ENCODE measurements at regions not wholly inside any gene's neighbourhood (a gene's known extent, or its start where the extent isn't known, plus 50 kb on each side); places are given as distances from the start of the nearest gene placed in this dataset.

GRCh38 chr2:34848691-34849090, 1249.6 kb upstream of the FAM98A start:
- H3K9ac ChIP-seq (ENCODE audit: low read length): no peak overlapping the region

GRCh38 chr2:34848132-34848531, 1249.0 kb upstream of the FAM98A start:
- Histone ChIP-seq H3K9me3 (ENCODE audit: control insufficient read depth, low read depth, low read length) (no peaks in the 10 kb centered on the region), H3K9ac (ENCODE audit: low read length) (no peak overlapping the region), H3K27ac (ENCODE audit: low read length) (no peak overlapping the region), H3K4me1 (ENCODE audit: control insufficient read depth, low read depth, low read length) (peaks cover 5% of the 10 kb centered on the region), H3K4me3 (ENCODE audit: low read length) (no peak overlapping the region), H3K36me3 (ENCODE audit: control insufficient read depth, low read depth, low read length) (no peaks in the 10 kb centered on the region), H3K27me3 (ENCODE audit: control insufficient read depth, insufficient read depth, low read length) (no peaks in the 10 kb centered on the region)

More at GRCh38 chr2:34848691-34849090, 1249.6 kb upstream of the FAM98A start:
- Histone ChIP-seq H3K36me3 (ENCODE audit: control insufficient read depth, low read depth, low read length) (no peaks in the 10 kb centered on the region), H3K4me1 (ENCODE audit: control insufficient read depth, low read depth, low read length) (peaks cover 5% of the 10 kb centered on the region), H3K4me3 (ENCODE audit: low read length) (no peak overlapping the region), H3K9me3 (ENCODE audit: control insufficient read depth, low read depth, low read length) (no peaks in the 10 kb centered on the region), H3K27me3 (ENCODE audit: control insufficient read depth, insufficient read depth, low read length) (no peaks in the 10 kb centered on the region), H3K27ac (ENCODE audit: low read length) (no peak overlapping the region)

GRCh38 chr2:34844629-34845028, 1245.5 kb upstream of the FAM98A start:
- no peak overlapping the region for H3K9ac ChIP-seq (ENCODE audit: low read length)
- no peaks in the 10 kb centered on the region for H3K36me3 ChIP-seq (ENCODE audit: control insufficient read depth, low read depth, low read length)
- peaks cover 5% of the 10 kb centered on the region for H3K4me1 ChIP-seq (ENCODE audit: control insufficient read depth, low read depth, low read length)
- H3K27me3 ChIP-seq (ENCODE audit: control insufficient read depth, insufficient read depth, low read length): no peaks in the 10 kb centered on the region
- H3K27ac ChIP-seq (ENCODE audit: low read length): no peak overlapping the region
- H3K4me3 ChIP-seq (ENCODE audit: low read length): no peak overlapping the region
- no peaks in the 10 kb centered on the region for H3K9me3 ChIP-seq (ENCODE audit: control insufficient read depth, low read depth, low read length)

- no peaks in the 10 kb centered on the region for H3K36me3 ChIP-seq (ENCODE audit: control insufficient read depth, low read depth, low read length)
- no peak overlapping the region for H3K9ac ChIP-seq (ENCODE audit: low read length)
- no peaks in the 10 kb centered on the region for H3K4me1 ChIP-seq (ENCODE audit: control insufficient read depth, low read depth, low read length)
- peaks cover 3% of the 10 kb centered on the region for H3K9me3 ChIP-seq (ENCODE audit: control insufficient read depth, low read depth, low read length)
- no peaks in the 10 kb centered on the region for H3K27me3 ChIP-seq (ENCODE audit: control insufficient read depth, insufficient read depth, low read length)
- H3K27ac ChIP-seq (ENCODE audit: low read length): no peak overlapping the region
- H3K4me3 ChIP-seq (ENCODE audit: low read length): no peak overlapping the region
Observed at GRCh38 chr2:34838408-34838807, 1239.3 kb upstream of the FAM98A start.

GRCh38 chr2:34836361-34836760, 1237.3 kb upstream of the FAM98A start:
- H3K9ac ChIP-seq (ENCODE audit: low read length): no peak overlapping the region
- no peaks in the 10 kb centered on the region for H3K36me3 ChIP-seq (ENCODE audit: control insufficient read depth, low read depth, low read length)
- H3K4me3 ChIP-seq (ENCODE audit: low read length): no peak overlapping the region
- H3K27ac ChIP-seq (ENCODE audit: low read length): no peak overlapping the region
- H3K27me3 ChIP-seq (ENCODE audit: control insufficient read depth, insufficient read depth, low read length): no peaks in the 10 kb centered on the region
- H3K9me3 ChIP-seq (ENCODE audit: control insufficient read depth, low read depth, low read length): peaks cover 3% of the 10 kb centered on the region
- peaks cover under 1% of the 10 kb centered on the region for H3K4me1 ChIP-seq (ENCODE audit: control insufficient read depth, low read depth, low read length)

- Histone ChIP-seq H3K4me1 (ENCODE audit: control insufficient read depth, low read depth, low read length) (peaks cover 7% of the 10 kb centered on the region), H3K36me3 (ENCODE audit: control insufficient read depth, low read depth, low read length) (no peaks in the 10 kb centered on the region), H3K9me3 (ENCODE audit: control insufficient read depth, low read depth, low read length) (no peaks in the 10 kb centered on the region), H3K27me3 (ENCODE audit: control insufficient read depth, insufficient read depth, low read length) (no peaks in the 10 kb centered on the region), H3K4me3 (ENCODE audit: low read length) (no peak overlapping the region), H3K27ac (ENCODE audit: low read length) (no peak overlapping the region), H3K9ac (ENCODE audit: low read length) (no peak overlapping the region)
Observed at GRCh38 chr2:34831096-34831495, 1232.0 kb upstream of the FAM98A start.

- Histone ChIP-seq H3K4me3 (ENCODE audit: low read length) (no peak overlapping the region), H3K4me1 (ENCODE audit: control insufficient read depth, low read depth, low read length) (peaks cover 7% of the 10 kb centered on the region), H3K27me3 (ENCODE audit: control insufficient read depth, insufficient read depth, low read length) (no peaks in the 10 kb centered on the region), H3K27ac (ENCODE audit: low read length) (no peak overlapping the region), H3K36me3 (ENCODE audit: control insufficient read depth, low read depth, low read length) (no peaks in the 10 kb centered on the region), H3K9ac (ENCODE audit: low read length) (no peak overlapping the region), H3K9me3 (ENCODE audit: control insufficient read depth, low read depth, low read length) (no peaks in the 10 kb centered on the region)
Observed at GRCh38 chr2:34828481-34828880, 1229.4 kb upstream of the FAM98A start.

- peaks cover 7% of the 10 kb centered on the region for H3K4me1 ChIP-seq (ENCODE audit: control insufficient read depth, low read depth, low read length)
Observed at GRCh38 chr2:34827398-34827797, 1228.3 kb upstream of the FAM98A start.

GRCh38 chr2:34825686-34826085, 1226.6 kb upstream of the FAM98A start:
- H3K9ac ChIP-seq (ENCODE audit: low read length): no peak overlapping the region
- H3K27me3 ChIP-seq (ENCODE audit: control insufficient read depth, insufficient read depth, low read length): no peaks in the 10 kb centered on the region
- H3K4me1 ChIP-seq (ENCODE audit: control insufficient read depth, low read depth, low read length): peaks cover under 1% of the 10 kb centered on the region
- no peaks in the 10 kb centered on the region for H3K36me3 ChIP-seq (ENCODE audit: control insufficient read depth, low read depth, low read length)
- no peaks in the 10 kb centered on the region for H3K9me3 ChIP-seq (ENCODE audit: control insufficient read depth, low read depth, low read length)
- H3K27ac ChIP-seq (ENCODE audit: low read length): no peak overlapping the region
- no peak overlapping the region for H3K4me3 ChIP-seq (ENCODE audit: low read length)

More at GRCh38 chr2:34827398-34827797, 1228.3 kb upstream of the FAM98A start:
- Histone ChIP-seq H3K9me3 (ENCODE audit: control insufficient read depth, low read depth, low read length) (no peaks in the 10 kb centered on the region), H3K27ac (ENCODE audit: low read length) (no peak overlapping the region), H3K9ac (ENCODE audit: low read length) (no peak overlapping the region), H3K4me3 (ENCODE audit: low read length) (no peak overlapping the region), H3K27me3 (ENCODE audit: control insufficient read depth, insufficient read depth, low read length) (no peaks in the 10 kb centered on the region), H3K36me3 (ENCODE audit: control insufficient read depth, low read depth, low read length) (no peaks in the 10 kb centered on the region)

GRCh38 chr2:34822616-34823015, 1223.5 kb upstream of the FAM98A start:
- no peaks in the 10 kb centered on the region for H3K36me3 ChIP-seq (ENCODE audit: control insufficient read depth, low read depth, low read length)
- no peak overlapping the region for H3K27ac ChIP-seq (ENCODE audit: low read length)
- no peaks in the 10 kb centered on the region for H3K9me3 ChIP-seq (ENCODE audit: control insufficient read depth, low read depth, low read length)
- H3K4me1 ChIP-seq (ENCODE audit: control insufficient read depth, low read depth, low read length): no peaks in the 10 kb centered on the region
- no peaks in the 10 kb centered on the region for H3K27me3 ChIP-seq (ENCODE audit: control insufficient read depth, insufficient read depth, low read length)
- no peak overlapping the region for H3K4me3 ChIP-seq (ENCODE audit: low read length)
- H3K9ac ChIP-seq (ENCODE audit: low read length): no peak overlapping the region

- H3K9me3 ChIP-seq (ENCODE audit: control insufficient read depth, low read depth, low read length): no peaks in the 10 kb centered on the region
- H3K27ac ChIP-seq (ENCODE audit: low read length): no peak overlapping the region
- H3K4me3 ChIP-seq (ENCODE audit: low read length): no peak overlapping the region
- H3K4me1 ChIP-seq (ENCODE audit: control insufficient read depth, low read depth, low read length): no peaks in the 10 kb centered on the region
- no peaks in the 10 kb centered on the region for H3K36me3 ChIP-seq (ENCODE audit: control insufficient read depth, low read depth, low read length)
- no peak overlapping the region for H3K9ac ChIP-seq (ENCODE audit: low read length)
- no peaks in the 10 kb centered on the region for H3K27me3 ChIP-seq (ENCODE audit: control insufficient read depth, insufficient read depth, low read length)
Observed at GRCh38 chr2:34815052-34815741, 1216.1 kb upstream of the FAM98A start.

GRCh38 chr2:34810456-34810855, 1211.4 kb upstream of the FAM98A start:
- H3K27me3 ChIP-seq (ENCODE audit: control insufficient read depth, insufficient read depth, low read length): no peaks in the 10 kb centered on the region
- no peaks in the 10 kb centered on the region for H3K4me1 ChIP-seq (ENCODE audit: control insufficient read depth, low read depth, low read length)
- no peak overlapping the region for H3K27ac ChIP-seq (ENCODE audit: low read length)
- H3K9ac ChIP-seq (ENCODE audit: low read length): no peak overlapping the region
- no peaks in the 10 kb centered on the region for H3K9me3 ChIP-seq (ENCODE audit: control insufficient read depth, low read depth, low read length)
- H3K4me3 ChIP-seq (ENCODE audit: low read length): no peak overlapping the region
- no peaks in the 10 kb centered on the region for H3K36me3 ChIP-seq (ENCODE audit: control insufficient read depth, low read depth, low read length)
